NT2/D1 (cell line): ENCODE measurements at regions not wholly inside any gene's neighbourhood (a gene's known extent, or its start where the extent isn't known, plus 50 kb on each side); places are given as distances from the start of the nearest gene placed in this dataset.
"Not testable (repeated sequence)": the region's sequence is repeated elsewhere in the genome, so short reads cannot be mapped to it uniquely, and the experiment has no call there.

ENCODE experiments used
- DNase-seq: peaks from one replicate; pipeline ENCODE4 v3.0.0-alpha.2; 2011; ENCODE audit warnings: low read depth, low spot score
- H3K27me3 ChIP-seq: 2 replicates; pipeline ENCODE4 v1.6.0; 2011; ENCODE audit warnings: mild to moderate bottlenecking; ENCODE audit not compliant: insufficient read length, insufficient read depth
- H3K36me3 ChIP-seq: 2 replicates; pipeline ENCODE4 v1.6.1; 2011; ENCODE audit warnings: mild to moderate bottlenecking, low read length, mixed read lengths; ENCODE audit not compliant: insufficient read depth, insufficient read length
- H3K4me1 ChIP-seq: 2 replicates; pipeline ENCODE4 v1.5.1; 2011; ENCODE audit not compliant: insufficient read depth, insufficient read length
- H3K4me3 ChIP-seq: 2 replicates; pipeline ENCODE4 v1.5.1; 2011; ENCODE audit warnings: low read depth; ENCODE audit not compliant: insufficient read length
- H3K9ac ChIP-seq: 2 replicates; pipeline ENCODE4 v1.6.0; 2011; ENCODE audit warnings: low read depth; ENCODE audit not compliant: insufficient read length
- H3K9me3 ChIP-seq: 2 replicates; pipeline ENCODE4 v1.5.1; 2011; ENCODE audit warnings: mild to moderate bottlenecking, low read length; ENCODE audit not compliant: insufficient read depth
- SUZ12 ChIP-seq: IDR thresholded peaks from 2 replicates; pipeline ENCODE4 v1.6.1; 2011; ENCODE audit not compliant: insufficient read length, insufficient read depth; ENCODE audit errors: extremely low read depth
- YY1 ChIP-seq: IDR thresholded peaks from 2 replicates; pipeline ENCODE4 v1.6.1; 2011; ENCODE audit not compliant: insufficient read length, insufficient read depth
- ZNF274 ChIP-seq: IDR thresholded peaks from 2 replicates; pipeline ENCODE4 v1.6.1; 2011; ENCODE audit warnings: mild to moderate bottlenecking, low read depth, low read length

- DNase-seq: no peak
- H3K9me3 ChIP-seq: peaks cover 15% of the 10 kb centered on the region
- H3K36me3 ChIP-seq: peaks cover 74% of the 10 kb centered on the region
- TF ChIP-seq ZNF274 (no peak), YY1 (no peak), SUZ12 (no peak)
- no peak overlapping the region for H3K9ac ChIP-seq
- H3K4me3 ChIP-seq: no peak overlapping the region
- no peaks in the 10 kb centered on the region for H3K4me1 ChIP-seq
- H3K27me3 ChIP-seq: no peaks in the 10 kb centered on the region
These were observed 69.7 kb downstream of the IARS1 start for GRCh38 chr9:92223758-92224157.

GRCh38 chr9:92208693-92209524 lies 84.6 kb downstream of the IARS1 start:
- no peaks in the 10 kb centered on the region for H3K4me1 ChIP-seq
- DNase-seq: no peak
- no peaks in the 10 kb centered on the region for H3K27me3 ChIP-seq
- no peak overlapping the region for H3K9ac ChIP-seq
- H3K4me3 ChIP-seq: no peak overlapping the region
- no peaks in the 10 kb centered on the region for H3K9me3 ChIP-seq
- TF ChIP-seq ZNF274: no peak
- no peak for TF ChIP-seq YY1
- TF ChIP-seq SUZ12: no peak
- H3K36me3 ChIP-seq: peaks cover 58% of the 10 kb centered on the region

GRCh38 chr9:92206488-92206887 lies 87.0 kb downstream of the IARS1 start:
- no peak for DNase-seq
- Histone ChIP-seq H3K27me3 (no peaks in the 10 kb centered on the region), H3K36me3 (peaks cover 35% of the 10 kb centered on the region), H3K9ac (no peak overlapping the region), H3K4me3 (no peak overlapping the region), H3K4me1 (no peaks in the 10 kb centered on the region), H3K9me3 (no peaks in the 10 kb centered on the region)
- TF ChIP-seq YY1: no peak
- TF ChIP-seq ZNF274: no peak
- no peak for TF ChIP-seq SUZ12

GRCh38 chr9:92203887-92204286 lies 88.7 kb upstream of the SPTLC1 start:
- not testable (repeated sequence) for H3K36me3 ChIP-seq, H3K4me3 ChIP-seq, DNase-seq, H3K4me1 ChIP-seq, H3K27me3 ChIP-seq, H3K9ac ChIP-seq, H3K9me3 ChIP-seq

- not testable (repeated sequence) for H3K4me3 ChIP-seq, H3K9ac ChIP-seq, H3K4me1 ChIP-seq, H3K36me3 ChIP-seq, H3K9me3 ChIP-seq, H3K27me3 ChIP-seq, DNase-seq
These were observed 83.0 kb upstream of the SPTLC1 start for GRCh38 chr9:92198237-92198636.

- Histone ChIP-seq H3K27me3 (no peaks in the 10 kb centered on the region), H3K9me3 (peaks cover 7% of the 10 kb centered on the region; the same call in 1 of the 2 replicates), H3K4me1 (no peaks in the 10 kb centered on the region), H3K36me3 (no peaks in the 10 kb centered on the region), H3K4me3 (no peak overlapping the region), H3K9ac (no peak overlapping the region)
- TF ChIP-seq YY1 (no peak), ZNF274 (no peak), SUZ12 (no peak)
- no peak for DNase-seq
These were observed 81.7 kb upstream of the SPTLC1 start for GRCh38 chr9:92196909-92197308.

- H3K27me3 ChIP-seq: no peaks in the 10 kb centered on the region
- TF ChIP-seq ZNF274: no peak
- no peak for TF ChIP-seq YY1
- no peak for TF ChIP-seq SUZ12
- H3K4me3 ChIP-seq: no peak overlapping the region
- no peaks in the 10 kb centered on the region for H3K36me3 ChIP-seq
- H3K4me1 ChIP-seq: no peaks in the 10 kb centered on the region
- H3K9ac ChIP-seq: no peak overlapping the region
- H3K9me3 ChIP-seq: peaks cover 7% of the 10 kb centered on the region; the same call in 1 of the 2 replicates
- no peak for DNase-seq
These were observed 81.2 kb upstream of the SPTLC1 start for GRCh38 chr9:92196400-92196799.
